ENCODE measurements at regions not wholly inside any gene's neighbourhood (a gene's known extent, or its start where the extent isn't known, plus 50 kb on each side); places are given as distances from the start of the nearest gene placed in this dataset.
"Not testable (repeated sequence)": the region's sequence is repeated elsewhere in the genome, so short reads cannot be mapped to it uniquely, and the experiment has no call there.

GRCh38 chr13:105692769-105693168, 842.7 kb downstream of the EFNB2 start:
- no peak for ATAC-seq

DNA sequence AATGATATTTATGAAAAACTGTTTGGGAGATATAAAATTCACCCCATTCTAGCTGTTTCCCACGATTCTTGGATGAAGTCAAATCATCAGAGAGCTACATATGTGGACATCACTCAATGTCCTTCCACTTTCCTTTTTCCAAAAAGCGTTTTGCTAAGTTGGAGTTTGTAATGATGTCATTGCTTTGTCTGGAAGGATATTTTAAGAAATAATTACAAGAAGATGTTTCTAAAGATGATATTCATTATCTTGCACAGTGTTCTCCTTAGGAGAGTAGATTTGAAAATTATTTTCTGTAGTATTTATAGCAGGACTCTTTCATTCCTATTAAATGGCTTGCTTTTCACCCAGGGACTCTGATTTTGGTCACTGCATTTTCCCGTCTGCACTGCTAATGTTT, 851.2 kb downstream of the EFNB2 start:
- CTCF ChIA-PET: no interaction called here
- POLR2A ChIA-PET: no interaction called here
- Mint-ChIP-seq H3K27ac (no peak overlapping the region), H3K4me1 (ENCODE audit: low read depth) (no peaks in the 10 kb centered on the region), H3K36me3 (ENCODE audit: low read depth) (no peaks in the 10 kb centered on the region), H3K9me3 (ENCODE audit: insufficient read depth) (no peaks in the 10 kb centered on the region), H3K4me3 (no peak overlapping the region), H3K27me3 (ENCODE audit: low read depth) (no peaks in the 10 kb centered on the region)
- ATAC-seq: no peak
- no peak for DNase-seq

More at GRCh38 chr13:105692769-105693168, 842.7 kb downstream of the EFNB2 start:
- ChIA-PET POLR2A (no interaction called here), CTCF (no interaction called here)
- Mint-ChIP-seq H3K27ac (no peak overlapping the region), H3K9me3 (ENCODE audit: insufficient read depth) (no peaks in the 10 kb centered on the region), H3K4me3 (no peak overlapping the region), H3K27me3 (ENCODE audit: low read depth) (no peaks in the 10 kb centered on the region), H3K4me1 (ENCODE audit: low read depth) (no peaks in the 10 kb centered on the region), H3K36me3 (ENCODE audit: low read depth) (no peaks in the 10 kb centered on the region)
- DNase-seq: no peak

DNA sequence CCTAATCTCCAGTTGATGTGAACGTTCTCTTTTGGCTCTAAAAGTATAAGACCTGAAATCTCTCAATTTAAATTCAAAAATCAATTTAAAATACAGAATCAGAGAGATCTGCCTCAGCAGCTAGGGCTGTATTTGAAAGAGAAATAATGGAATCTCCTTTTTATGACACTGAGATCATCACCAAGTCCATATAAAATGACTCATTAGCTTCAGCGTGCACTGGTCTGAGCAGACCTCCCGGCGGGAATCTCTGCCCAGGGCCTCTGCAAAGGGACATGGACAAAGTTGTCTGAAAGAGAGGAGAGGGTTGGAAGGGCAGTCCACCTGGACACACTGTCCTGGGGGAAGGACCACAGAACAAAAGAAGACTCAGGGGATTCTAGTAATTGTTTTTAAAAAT, 855.6 kb downstream of the EFNB2 start:
- no peak for DNase-seq
- Mint-ChIP-seq H3K27ac (no peak overlapping the region), H3K9me3 (ENCODE audit: insufficient read depth) (no peaks in the 10 kb centered on the region), H3K4me1 (ENCODE audit: low read depth) (no peaks in the 10 kb centered on the region), H3K4me3 (no peak overlapping the region), H3K27me3 (ENCODE audit: low read depth) (no peaks in the 10 kb centered on the region), H3K36me3 (ENCODE audit: low read depth) (no peaks in the 10 kb centered on the region)
- CTCF ChIA-PET: no interaction called here
- POLR2A ChIA-PET: no interaction called here
- ATAC-seq: no peak

DNA sequence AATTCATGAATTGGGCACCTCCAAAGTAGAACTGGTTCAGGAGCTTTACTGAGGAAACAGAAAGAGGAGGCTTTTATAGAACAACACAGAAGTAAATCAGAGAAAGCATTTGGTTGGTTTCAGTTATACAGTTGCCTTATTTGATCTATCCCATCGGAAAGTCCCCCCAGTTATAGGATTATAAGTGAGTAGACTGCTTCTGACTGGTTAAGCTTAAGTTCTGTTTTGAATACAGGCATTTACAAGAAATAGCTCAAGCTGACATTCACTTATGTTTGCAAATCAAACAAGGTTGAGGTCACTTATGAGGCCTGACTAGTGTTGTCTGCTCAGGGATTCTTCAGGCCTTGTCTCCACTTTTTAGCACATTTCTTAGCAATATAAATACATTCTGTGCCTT, 857.4 kb downstream of the EFNB2 start:
- ChIA-PET POLR2A (no interaction called here), CTCF (no interaction called here)
- DNase-seq: no peak
- Mint-ChIP-seq H3K9me3 (ENCODE audit: insufficient read depth) (no peaks in the 10 kb centered on the region), H3K4me1 (ENCODE audit: low read depth) (no peaks in the 10 kb centered on the region), H3K27ac (no peak overlapping the region), H3K27me3 (ENCODE audit: low read depth) (no peaks in the 10 kb centered on the region), H3K4me3 (no peak overlapping the region), H3K36me3 (ENCODE audit: low read depth) (no peaks in the 10 kb centered on the region)
- no peak for ATAC-seq

GRCh38 chr13:105672881-105673280, 862.6 kb downstream of the EFNB2 start:
- no peaks in the 10 kb centered on the region for H3K4me1 Mint-ChIP-seq (ENCODE audit: low read depth)
- CTCF ChIA-PET: no interaction called here
- no peak overlapping the region for H3K4me3 Mint-ChIP-seq
- DNase-seq (no peak), ATAC-seq (no peak)
- H3K9me3 Mint-ChIP-seq (ENCODE audit: insufficient read depth): no peaks in the 10 kb centered on the region
- POLR2A ChIA-PET: no interaction called here
- H3K27ac Mint-ChIP-seq: no peak overlapping the region
- no peaks in the 10 kb centered on the region for H3K27me3 Mint-ChIP-seq (ENCODE audit: low read depth)
- no peaks in the 10 kb centered on the region for H3K36me3 Mint-ChIP-seq (ENCODE audit: low read depth)

- H3K4me1 Mint-ChIP-seq (ENCODE audit: low read depth); H3K4me3 Mint-ChIP-seq; H3K36me3 Mint-ChIP-seq (ENCODE audit: low read depth); ATAC-seq; CTCF ChIA-PET; DNase-seq; H3K9me3 Mint-ChIP-seq (ENCODE audit: insufficient read depth); H3K27me3 Mint-ChIP-seq (ENCODE audit: low read depth); H3K27ac Mint-ChIP-seq; POLR2A ChIA-PET: not testable (repeated sequence)
Observed at GRCh38 chr13:105671131-105671530, 864.3 kb downstream of the EFNB2 start.

GRCh38 chr13:105670179-105670990, 865.1 kb downstream of the EFNB2 start:
- ATAC-seq (no peak), DNase-seq (no peak)
- Mint-ChIP-seq H3K9me3 (ENCODE audit: insufficient read depth) (no peaks in the 10 kb centered on the region), H3K27me3 (ENCODE audit: low read depth) (no peaks in the 10 kb centered on the region), H3K4me1 (ENCODE audit: low read depth) (no peaks in the 10 kb centered on the region), H3K27ac (no peak overlapping the region), H3K36me3 (ENCODE audit: low read depth) (no peaks in the 10 kb centered on the region), H3K4me3 (no peak overlapping the region)
- ChIA-PET CTCF (no interaction called here), POLR2A (no interaction called here)

- ChIA-PET POLR2A (no interaction called here), CTCF (no interaction called here)
- H3K4me1 Mint-ChIP-seq (ENCODE audit: low read depth): no peaks in the 10 kb centered on the region
- no peaks in the 10 kb centered on the region for H3K27me3 Mint-ChIP-seq (ENCODE audit: low read depth)
- H3K36me3 Mint-ChIP-seq (ENCODE audit: low read depth): no peaks in the 10 kb centered on the region
- ATAC-seq (no peak), DNase-seq (no peak)
- H3K27ac Mint-ChIP-seq: no peak overlapping the region
- no peak overlapping the region for H3K4me3 Mint-ChIP-seq
- no peaks in the 10 kb centered on the region for H3K9me3 Mint-ChIP-seq (ENCODE audit: insufficient read depth)
Observed at GRCh38 chr13:105665284-105665683, 870.2 kb downstream of the EFNB2 start.

GRCh38 chr13:105663182-105663581, 872.3 kb downstream of the EFNB2 start:
- no peak for ATAC-seq
- no peak for DNase-seq
- no peaks in the 10 kb centered on the region for H3K27me3 Mint-ChIP-seq (ENCODE audit: low read depth)
- H3K36me3 Mint-ChIP-seq (ENCODE audit: low read depth): no peaks in the 10 kb centered on the region
- H3K4me3 Mint-ChIP-seq: no peak overlapping the region
- H3K27ac Mint-ChIP-seq: no peak overlapping the region
- H3K9me3 Mint-ChIP-seq (ENCODE audit: insufficient read depth): no peaks in the 10 kb centered on the region
- ChIA-PET CTCF (no interaction called here), POLR2A (no interaction called here)
- H3K4me1 Mint-ChIP-seq (ENCODE audit: low read depth): no peaks in the 10 kb centered on the region

GRCh38 chr13:105660561-105660960, 874.9 kb downstream of the EFNB2 start:
- DNase-seq (no peak), ATAC-seq (no peak)
- no peak overlapping the region for H3K27ac Mint-ChIP-seq
- no peak overlapping the region for H3K4me3 Mint-ChIP-seq
- CTCF ChIA-PET: no interaction called here
- no peaks in the 10 kb centered on the region for H3K9me3 Mint-ChIP-seq (ENCODE audit: insufficient read depth)
- H3K36me3 Mint-ChIP-seq (ENCODE audit: low read depth): no peaks in the 10 kb centered on the region
- no peaks in the 10 kb centered on the region for H3K4me1 Mint-ChIP-seq (ENCODE audit: low read depth)
- POLR2A ChIA-PET: no interaction called here
- no peaks in the 10 kb centered on the region for H3K27me3 Mint-ChIP-seq (ENCODE audit: low read depth)

DNA sequence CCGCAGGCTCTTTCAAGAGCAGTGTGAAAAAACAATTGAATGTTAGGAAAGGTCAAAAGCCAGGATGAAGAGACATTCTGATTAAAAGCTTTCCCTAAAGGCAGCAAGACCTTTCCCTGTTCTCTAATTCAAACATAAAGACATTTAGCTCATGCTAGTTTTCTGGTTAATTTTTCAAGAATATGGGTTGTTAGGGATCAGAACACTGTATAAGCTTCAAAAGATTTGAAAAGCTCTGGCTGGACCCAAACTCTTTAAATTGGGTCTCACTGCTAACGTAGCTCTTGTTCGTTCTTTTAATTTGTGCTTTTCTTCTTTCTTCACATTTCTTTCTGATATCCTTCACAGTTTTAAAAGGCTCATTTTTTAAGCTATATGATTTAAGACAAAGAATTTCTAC, 877.0 kb downstream of the EFNB2 start:
- no peak for ATAC-seq
- no peak overlapping the region for H3K4me3 Mint-ChIP-seq
- H3K9me3 Mint-ChIP-seq (ENCODE audit: insufficient read depth): no peaks in the 10 kb centered on the region
- ChIA-PET CTCF (no interaction called here), POLR2A (no interaction called here)
- no peak overlapping the region for H3K27ac Mint-ChIP-seq
- no peaks in the 10 kb centered on the region for H3K27me3 Mint-ChIP-seq (ENCODE audit: low read depth)
- no peaks in the 10 kb centered on the region for H3K36me3 Mint-ChIP-seq (ENCODE audit: low read depth)
- no peak for DNase-seq
- H3K4me1 Mint-ChIP-seq (ENCODE audit: low read depth): no peaks in the 10 kb centered on the region

- ChIA-PET CTCF (no interaction called here), POLR2A (no interaction called here)
- no peak overlapping the region for H3K4me3 Mint-ChIP-seq
- H3K36me3 Mint-ChIP-seq (ENCODE audit: low read depth): no peaks in the 10 kb centered on the region
- ATAC-seq (no peak), DNase-seq (no peak)
- H3K27me3 Mint-ChIP-seq (ENCODE audit: low read depth): no peaks in the 10 kb centered on the region
- no peak overlapping the region for H3K27ac Mint-ChIP-seq
- H3K9me3 Mint-ChIP-seq (ENCODE audit: insufficient read depth): no peaks in the 10 kb centered on the region
- H3K4me1 Mint-ChIP-seq (ENCODE audit: low read depth): no peaks in the 10 kb centered on the region
Observed at GRCh38 chr13:105655046-105655445, 880.4 kb downstream of the EFNB2 start.

GRCh38 chr13:105643966-105644365, 891.5 kb downstream of the EFNB2 start:
- peaks cover 10% of the 10 kb centered on the region for H3K9me3 Mint-ChIP-seq (ENCODE audit: insufficient read depth)
- ATAC-seq (no peak), DNase-seq (no peak)
- no peaks in the 10 kb centered on the region for H3K27me3 Mint-ChIP-seq (ENCODE audit: low read depth)
- ChIA-PET CTCF (no interaction called here), POLR2A (no interaction called here)
- H3K4me1 Mint-ChIP-seq (ENCODE audit: low read depth): no peaks in the 10 kb centered on the region
- no peak overlapping the region for H3K4me3 Mint-ChIP-seq
- no peak overlapping the region for H3K27ac Mint-ChIP-seq
- no peaks in the 10 kb centered on the region for H3K36me3 Mint-ChIP-seq (ENCODE audit: low read depth)
